ENCODE measurements at regions not wholly inside any gene's neighbourhood (a gene's known extent, or its start where the extent isn't known, plus 50 kb on each side); places are given as distances from the start of the nearest gene placed in this dataset.

- FAIRE-seq (no peak), DNase-seq (no peak), ATAC-seq (no peak)
- TF ChIP-seq CTCF (IDR thresholded peaks at IDR 0.05): no peak
- Histone ChIP-seq H3K9me3 (no peaks in the 10 kb centered on the region), H3K36me3 (no peaks in the 10 kb centered on the region), H3K27ac (no peak overlapping the region), H3K27me3 (no peaks in the 10 kb centered on the region), H3K4me3 (no peak overlapping the region), H3K4me1 (peaks cover 0 to 2% (median 0%) of the 10 kb centered on the region in 3 donors)
- intact Hi-C loops (cut with DNase I): no loop called here
- 46 to 51% methylated on average over 3 of the region's 3 CpGs for WGBS, 2 donors
Observed at GRCh38 chr14:34362641-34363251, 99.3 kb downstream of the SPTSSA start.

GRCh38 chr14:34361504-34362011 lies 100.5 kb downstream of the SPTSSA start:
- TF ChIP-seq CTCF (IDR thresholded peaks at IDR 0.05): no peak
- Histone ChIP-seq H3K4me3 (no peak overlapping the region), H3K27ac (no peak overlapping the region), H3K27me3 (no peaks in the 10 kb centered on the region), H3K36me3 (no peaks in the 10 kb centered on the region), H3K4me1 (no peaks in the 10 kb centered on the region), H3K9me3 (no peaks in the 10 kb centered on the region)
- no peak for DNase-seq
- FAIRE-seq: no peak
- peak in 3 of 4 donors; percentile 15 to 60 (median 46) for ATAC-seq
- intact Hi-C loops (cut with DNase I): no loop called here
- WGBS, 2 donors: 65 to 69% methylated on average over 2 of the region's 2 CpGs

- Histone ChIP-seq H3K4me1 (no peaks in the 10 kb centered on the region), H3K4me3 (no peak overlapping the region), H3K27me3 (no peaks in the 10 kb centered on the region), H3K27ac (no peak overlapping the region), H3K9me3 (no peaks in the 10 kb centered on the region), H3K36me3 (no peaks in the 10 kb centered on the region)
- intact Hi-C loops (cut with DNase I): no loop called here
- DNase-seq: no peak
- 51 to 56% methylated on average over 6 of the region's 6 CpGs for WGBS, 2 donors
- ATAC-seq: no peak
- FAIRE-seq: peak; percentile 5
- TF ChIP-seq CTCF (IDR thresholded peaks at IDR 0.05): no peak
Observed at GRCh38 chr14:34359420-34360117, 102.5 kb downstream of the SPTSSA start.

DNA sequence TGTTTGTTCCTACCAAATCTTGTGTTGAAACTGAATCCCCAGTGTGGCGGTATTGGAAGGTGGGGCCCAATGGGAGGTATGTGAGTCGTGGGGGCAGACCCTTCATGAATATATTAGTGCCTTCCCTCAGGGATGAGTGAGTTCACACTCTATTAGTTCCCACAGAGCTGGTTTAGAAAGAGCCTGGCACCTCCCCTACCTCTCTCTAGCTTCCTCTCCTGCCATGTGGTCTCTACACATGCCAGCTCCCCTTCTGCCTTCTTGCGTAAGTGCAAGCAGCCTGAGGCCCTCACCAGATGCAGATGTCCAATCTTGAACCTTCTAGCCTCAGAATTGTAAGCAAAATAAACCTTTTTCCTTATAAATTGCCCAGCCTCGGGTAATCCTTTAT lies 105.8 kb downstream of the SPTSSA start:
- TF ChIP-seq CTCF (IDR thresholded peaks at IDR 0.05): no peak
- ATAC-seq (peak in 1 of 4 donors; percentile 11), FAIRE-seq (no peak)

More for the DNA sequence above, 105.8 kb downstream of the SPTSSA start:
- DNase-seq: no peak
- Histone ChIP-seq H3K36me3 (no peaks in the 10 kb centered on the region), H3K4me3 (no peak overlapping the region), H3K27ac (no peak overlapping the region), H3K9me3 (no peaks in the 10 kb centered on the region), H3K27me3 (no peaks in the 10 kb centered on the region), H3K4me1 (no peaks in the 10 kb centered on the region)
- intact Hi-C loops (cut with DNase I): no loop called here
- 81 to 82% methylated on average over 4 of the region's 4 CpGs for WGBS, 2 donors

Measured in pancreas (tissue), 10 donors.